ENCODE measurements at regions not wholly inside any gene's neighbourhood (a gene's known extent, or its start where the extent isn't known, plus 50 kb on each side); places are given as distances from the start of the nearest gene placed in this dataset.

GRCh38 chr6:27669624-27670301 lies 196.9 kb upstream of the ZNF184 start:
- Histone ChIP-seq H3K9ac (ENCODE audit: insufficient read depth, low read length) (no peak overlapping the region), H2AFZ (ENCODE audit: low read length) (no peak overlapping the region), H3K4me3 (replicated peaks in 1 of 4; ENCODE audit: control extremely low read depth in 1 of 4, insufficient read depth in 1 of 4, low read depth in 3 of 4, low read length in 4 of 4) (peak overlapping the region in 2 of 4 experiments; percentile 20 to 73), H3K4me2 (ENCODE audit: extremely low read depth, insufficient read depth, low read length) (peak overlapping the region; percentile 51), H3K27me3 (ENCODE audit: control insufficient read depth, insufficient read depth, low read length) (no peaks in the 10 kb centered on the region), H3K79me2 (ENCODE audit: control insufficient read depth, insufficient read depth, low read length) (no peaks in the 10 kb centered on the region), H3K9me3 (ENCODE audit: control insufficient read depth, insufficient read depth, low read depth, low read length) (no peaks in the 10 kb centered on the region), H3K4me1 (ENCODE audit: control insufficient read depth, extremely low read depth, insufficient read depth, low read length) (no peaks in the 10 kb centered on the region), H4K20me1 (ENCODE audit: control insufficient read depth, extremely low read depth, insufficient read depth, low read length) (no peaks in the 10 kb centered on the region), H3K27ac (ENCODE audit: insufficient read depth, low read length) (no peak overlapping the region), H3K36me3 (ENCODE audit: control insufficient read depth, insufficient read depth, low read length) (no peaks in the 10 kb centered on the region)
- no peak for DNase-seq (ENCODE audit: low read depth in 2 of 2)
- TF ChIP-seq EZH2 (IDR thresholded peaks at IDR 0.05; ENCODE audit: low read length, missing control alignments) (no peak), CTCF (conservative IDR thresholded peaks at IDR 0.05 in 1 of 2, IDR thresholded peaks at IDR 0.05 in 1 of 2; ENCODE audit: low read depth in 1 of 2, low read length in 2 of 2) (no peak)

GRCh38 chr6:27669295-27669623 lies 196.4 kb upstream of the ZNF184 start:
- H3K79me2 ChIP-seq (ENCODE audit: control insufficient read depth, insufficient read depth, low read length), result no peaks in the 10 kb centered on the region
- no peak overlapping the region for H3K9ac ChIP-seq (ENCODE audit: insufficient read depth, low read length)
- DNase-seq (ENCODE audit: low read depth in 2 of 2), result no peak
- no peaks in the 10 kb centered on the region for H3K36me3 ChIP-seq (ENCODE audit: control insufficient read depth, insufficient read depth, low read length)
- peak overlapping the region in 2 of 4 experiments; percentile 20 to 73 for H3K4me3 ChIP-seq (replicated peaks in 1 of 4; ENCODE audit: control extremely low read depth in 1 of 4, insufficient read depth in 1 of 4, low read depth in 3 of 4, low read length in 4 of 4)
- no peaks in the 10 kb centered on the region for H3K9me3 ChIP-seq (ENCODE audit: control insufficient read depth, insufficient read depth, low read depth, low read length)
- no peak overlapping the region for H2AFZ ChIP-seq (ENCODE audit: low read length)
- no peak overlapping the region for H3K27ac ChIP-seq (ENCODE audit: insufficient read depth, low read length)
- TF ChIP-seq CTCF (conservative IDR thresholded peaks at IDR 0.05 in 1 of 2, IDR thresholded peaks at IDR 0.05 in 1 of 2; ENCODE audit: low read depth in 1 of 2, low read length in 2 of 2) (no peak), EZH2 (IDR thresholded peaks at IDR 0.05; ENCODE audit: low read length, missing control alignments) (no peak)
- peak overlapping the region; percentile 48 for H3K4me2 ChIP-seq (ENCODE audit: extremely low read depth, insufficient read depth, low read length)
- H3K4me1 ChIP-seq (ENCODE audit: control insufficient read depth, extremely low read depth, insufficient read depth, low read length), result no peaks in the 10 kb centered on the region
- no peaks in the 10 kb centered on the region for H3K27me3 ChIP-seq (ENCODE audit: control insufficient read depth, insufficient read depth, low read length)
- H4K20me1 ChIP-seq (ENCODE audit: control insufficient read depth, extremely low read depth, insufficient read depth, low read length), result no peaks in the 10 kb centered on the region

DNA sequence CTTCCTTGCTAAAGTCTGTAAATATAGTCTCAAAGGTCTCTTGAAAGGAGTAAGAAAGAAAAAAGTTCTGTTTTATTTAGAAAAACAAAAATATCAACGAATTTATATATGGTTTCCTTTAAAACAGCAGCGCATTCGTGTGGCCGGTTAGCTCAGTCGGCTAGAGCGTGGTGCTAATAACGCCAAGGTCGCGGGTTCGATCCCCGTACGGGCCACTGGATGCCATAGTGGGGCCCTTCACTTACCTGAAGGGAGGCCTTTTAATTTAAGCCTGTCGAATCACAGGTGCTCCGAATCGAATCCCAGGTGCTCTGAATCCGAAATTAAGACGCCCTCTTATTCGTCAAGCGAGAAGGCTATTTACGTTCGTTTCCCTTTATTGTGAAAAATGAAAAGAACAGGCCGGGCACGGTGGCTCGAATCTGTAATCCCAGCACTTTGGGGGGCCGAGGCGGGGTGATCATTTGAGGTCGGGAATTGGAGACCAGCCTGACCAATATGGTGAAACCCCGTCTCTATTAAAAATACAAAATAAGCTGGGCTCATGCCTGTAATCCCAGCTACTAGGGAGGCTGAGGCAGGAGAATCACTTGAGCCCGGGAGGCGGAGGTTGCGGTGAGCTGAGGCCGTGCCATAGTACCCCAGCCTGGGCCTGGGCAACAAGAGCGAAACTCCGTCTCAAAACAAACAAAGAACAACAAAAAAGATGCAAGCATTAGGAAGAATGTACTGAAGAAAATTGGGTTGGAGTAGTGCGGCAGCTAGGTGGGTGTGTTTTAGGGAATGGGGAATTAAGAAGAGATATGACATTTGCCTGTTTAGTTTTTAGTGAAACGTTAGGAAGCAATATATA lies 195.8 kb upstream of the ZNF184 start:
- Histone ChIP-seq H3K9me3 (ENCODE audit: control insufficient read depth, insufficient read depth, low read depth, low read length) (no peaks in the 10 kb centered on the region), H3K4me2 (ENCODE audit: extremely low read depth, insufficient read depth, low read length) (peak overlapping the region; percentile 87), H3K36me3 (ENCODE audit: control insufficient read depth, insufficient read depth, low read length) (no peaks in the 10 kb centered on the region), H3K27ac (ENCODE audit: insufficient read depth, low read length) (no peak overlapping the region), H3K27me3 (ENCODE audit: control insufficient read depth, insufficient read depth, low read length) (no peaks in the 10 kb centered on the region), H3K4me1 (ENCODE audit: control insufficient read depth, extremely low read depth, insufficient read depth, low read length) (no peaks in the 10 kb centered on the region), H3K4me3 (replicated peaks in 1 of 4; ENCODE audit: control extremely low read depth in 1 of 4, insufficient read depth in 1 of 4, low read depth in 3 of 4, low read length in 4 of 4) (peak overlapping the region in 3 of 4 experiments; percentile 25 to 73 (median 40)), H3K9ac (ENCODE audit: insufficient read depth, low read length) (no peak overlapping the region), H2AFZ (ENCODE audit: low read length) (no peak overlapping the region), H3K79me2 (ENCODE audit: control insufficient read depth, insufficient read depth, low read length) (no peaks in the 10 kb centered on the region), H4K20me1 (ENCODE audit: control insufficient read depth, extremely low read depth, insufficient read depth, low read length) (no peaks in the 10 kb centered on the region)
- TF ChIP-seq CTCF (conservative IDR thresholded peaks at IDR 0.05 in 1 of 2, IDR thresholded peaks at IDR 0.05 in 1 of 2; ENCODE audit: low read depth in 1 of 2, low read length in 2 of 2) (no peak), EZH2 (IDR thresholded peaks at IDR 0.05; ENCODE audit: low read length, missing control alignments) (no peak)
- DNase-seq (ENCODE audit: low read depth in 2 of 2), result peak; percentile 73 to 88
